CD4-positive, CD25-positive, alpha-beta regulatory T cell (primary cell): ENCODE measurements at regions not wholly inside any gene's neighbourhood (a gene's known extent, or its start where the extent isn't known, plus 50 kb on each side); places are given as distances from the start of the nearest gene placed in this dataset.

Experiments
- ATAC-seq, 2 donors: fragments of 150-1000 bp; cut with Tn5 transposase; one replicate each; pipeline ENCODE4 v1.10.0; 2021; ENCODE audit warnings: low read depth in 2 of 2, moderate number of reproducible peaks in 2 of 2, moderate library complexity in 1 of 2
- DNase-seq, 3 donors: peaks; one replicate each; pipeline versions ENCODE4 v3.0.0 to v3.0.0-alpha.2; 2012 to 2022; ENCODE audit warnings: mixed read lengths in 1 of 3
- H3K27ac ChIP-seq: one replicate; pipeline ENCODE4 v1.7.0; 2013; ENCODE audit warnings: mild to moderate bottlenecking, low read length; ENCODE audit not compliant: insufficient read depth, poor library complexity, severe bottlenecking
- H3K27me3 ChIP-seq: one replicate; pipeline ENCODE4 v1.7.0; 2013; ENCODE audit warnings: low read length; ENCODE audit not compliant: control insufficient read depth, insufficient read depth
- H3K36me3 ChIP-seq: one replicate; pipeline ENCODE4 v1.7.0; 2013; ENCODE audit warnings: mild to moderate bottlenecking, low read length, moderate library complexity; ENCODE audit not compliant: control insufficient read depth, insufficient read depth
- H3K4me1 ChIP-seq: 2 replicates; pipeline ENCODE4 v1.7.0; 2013; ENCODE audit warnings: mild to moderate bottlenecking, low read length; ENCODE audit not compliant: insufficient read depth, control insufficient read depth, poor library complexity, severe bottlenecking
- H3K4me3 ChIP-seq: one replicate; pipeline ENCODE4 v1.7.0; 2013; ENCODE audit warnings: low read depth, mild to moderate bottlenecking, low read length, moderate library complexity
- H3K9me3 ChIP-seq, 2 experiments: 1 replicate in 1 of 2; 2 replicates in 1 of 2; pipeline ENCODE4 v1.7.0; 2013; ENCODE audit warnings: low read length in 2 of 2, mild to moderate bottlenecking in 1 of 2, moderate library complexity in 1 of 2; ENCODE audit not compliant: control insufficient read depth in 2 of 2
- H3K27ac Mint-ChIP-seq, 3 donors: one replicate each; pipeline ENCODE4 v1.8.0; 2020 to 2022; ENCODE audit warnings: mild to moderate bottlenecking in 3 of 3, mixed read lengths in 3 of 3, moderate library complexity in 2 of 3
- H3K27me3 Mint-ChIP-seq: one replicate; pipeline ENCODE4 v1.8.0; 2022; ENCODE audit warnings: mild to moderate bottlenecking, mixed read lengths
- H3K36me3 Mint-ChIP-seq: one replicate; pipeline ENCODE4 v1.8.0; 2020; ENCODE audit warnings: mixed read lengths
- H3K4me1 Mint-ChIP-seq, 4 donors: one replicate each; pipeline ENCODE4 v1.8.0; 2020 to 2022; ENCODE audit warnings: mixed read lengths in 4 of 4, mild to moderate bottlenecking in 1 of 4
- H3K4me3 Mint-ChIP-seq, 4 donors: one replicate each; pipeline ENCODE4 v1.8.0; 2020 to 2022; ENCODE audit warnings: mild to moderate bottlenecking in 4 of 4, mixed read lengths in 4 of 4, moderate library complexity in 3 of 4
- H3K9me3 Mint-ChIP-seq, 7 donors: one replicate each; pipeline ENCODE4 v1.8.0; 2020 to 2022; ENCODE audit warnings: mixed read lengths in 7 of 7, mild to moderate bottlenecking in 3 of 7, moderate library complexity in 2 of 7

- no peaks in the 10 kb centered on the region for H3K4me1 Mint-ChIP-seq
- ATAC-seq (no peak), DNase-seq (no peak)
- no peak overlapping the region for H3K4me3 Mint-ChIP-seq
- H3K4me3 ChIP-seq, result no peak overlapping the region
- no peaks in the 10 kb centered on the region for H3K27me3 ChIP-seq
- peaks cover 0 to 3% (median 0%) of the 10 kb centered on the region in 7 donors for H3K9me3 Mint-ChIP-seq
- peaks cover 15% of the 10 kb centered on the region for H3K27me3 Mint-ChIP-seq
- H3K4me1 ChIP-seq, result no peaks in the 10 kb centered on the region
- H3K27ac ChIP-seq, result no peak overlapping the region
- no peaks in the 10 kb centered on the region for H3K36me3 Mint-ChIP-seq
- no peak overlapping the region for H3K27ac Mint-ChIP-seq
- H3K36me3 ChIP-seq, result no peaks in the 10 kb centered on the region
- H3K9me3 ChIP-seq, result no peaks in the 10 kb centered on the region
Measured at GRCh38 chrX:109873574-109873973, 129.3 kb upstream of the TMEM164 start.

- H3K4me3 ChIP-seq, result no peak overlapping the region
- no peaks in the 10 kb centered on the region for H3K36me3 Mint-ChIP-seq
Measured at GRCh38 chrX:109873983-109874382, 128.9 kb upstream of the TMEM164 start.

GRCh38 chrX:109874548-109874947 lies 128.4 kb upstream of the TMEM164 start:
- Mint-ChIP-seq H3K27ac (no peak overlapping the region), H3K36me3 (no peaks in the 10 kb centered on the region), H3K9me3 (peaks cover 0 to 3% (median 0%) of the 10 kb centered on the region in 7 donors), H3K4me1 (no peaks in the 10 kb centered on the region), H3K27me3 (peaks cover 15% of the 10 kb centered on the region), H3K4me3 (no peak overlapping the region)
- Histone ChIP-seq H3K4me3 (no peak overlapping the region), H3K36me3 (no peaks in the 10 kb centered on the region), H3K4me1 (no peaks in the 10 kb centered on the region), H3K27me3 (no peaks in the 10 kb centered on the region), H3K9me3 (no peaks in the 10 kb centered on the region), H3K27ac (no peak overlapping the region)
- ATAC-seq (no peak), DNase-seq (no peak)

More at GRCh38 chrX:109873983-109874382, 128.9 kb upstream of the TMEM164 start:
- Mint-ChIP-seq H3K9me3 (peaks cover 0 to 3% (median 0%) of the 10 kb centered on the region in 7 donors), H3K4me1 (no peaks in the 10 kb centered on the region), H3K4me3 (no peak overlapping the region), H3K27ac (no peak overlapping the region), H3K27me3 (peaks cover 15% of the 10 kb centered on the region)
- no peaks in the 10 kb centered on the region for H3K4me1 ChIP-seq
- DNase-seq, result no peak
- no peak overlapping the region for H3K27ac ChIP-seq
- H3K27me3 ChIP-seq, result no peaks in the 10 kb centered on the region
- H3K9me3 ChIP-seq, result no peaks in the 10 kb centered on the region
- no peak for ATAC-seq
- no peaks in the 10 kb centered on the region for H3K36me3 ChIP-seq

- no peaks in the 10 kb centered on the region for H3K4me1 ChIP-seq
- Mint-ChIP-seq H3K4me3 (no peak overlapping the region), H3K4me1 (no peaks in the 10 kb centered on the region), H3K27ac (no peak overlapping the region), H3K9me3 (peaks cover 0 to 2% (median 0%) of the 10 kb centered on the region in 7 donors), H3K36me3 (no peaks in the 10 kb centered on the region), H3K27me3 (peaks cover 23% of the 10 kb centered on the region)
- H3K36me3 ChIP-seq, result no peaks in the 10 kb centered on the region
- H3K27me3 ChIP-seq, result no peaks in the 10 kb centered on the region
- ATAC-seq, result no peak
- no peak for DNase-seq
- H3K27ac ChIP-seq, result no peak overlapping the region
- no peaks in the 10 kb centered on the region for H3K9me3 ChIP-seq
- no peak overlapping the region for H3K4me3 ChIP-seq
Measured at GRCh38 chrX:109875831-109876230, 127.1 kb upstream of the TMEM164 start.

- no peak overlapping the region for H3K27ac Mint-ChIP-seq
- peaks cover 19% of the 10 kb centered on the region for H3K27me3 Mint-ChIP-seq
- H3K4me3 Mint-ChIP-seq, result no peak overlapping the region
- ATAC-seq (no peak), DNase-seq (no peak)
- no peaks in the 10 kb centered on the region for H3K9me3 Mint-ChIP-seq
- Histone ChIP-seq H3K27ac (no peak overlapping the region), H3K4me3 (no peak overlapping the region), H3K36me3 (no peaks in the 10 kb centered on the region), H3K27me3 (no peaks in the 10 kb centered on the region), H3K9me3 (no peaks in the 10 kb centered on the region), H3K4me1 (no peaks in the 10 kb centered on the region)
- H3K36me3 Mint-ChIP-seq, result no peaks in the 10 kb centered on the region
- no peaks in the 10 kb centered on the region for H3K4me1 Mint-ChIP-seq
Measured at GRCh38 chrX:109878236-109878635, 124.7 kb upstream of the TMEM164 start.

GRCh38 chrX:109879991-109880390 lies 122.9 kb upstream of the TMEM164 start:
- Mint-ChIP-seq H3K4me1 (no peaks in the 10 kb centered on the region), H3K27me3 (peaks cover 19% of the 10 kb centered on the region), H3K4me3 (no peak overlapping the region), H3K9me3 (no peaks in the 10 kb centered on the region), H3K36me3 (no peaks in the 10 kb centered on the region), H3K27ac (no peak overlapping the region)
- H3K4me1 ChIP-seq, result no peaks in the 10 kb centered on the region
- no peak for ATAC-seq
- H3K9me3 ChIP-seq, result no peaks in the 10 kb centered on the region
- no peaks in the 10 kb centered on the region for H3K27me3 ChIP-seq
- no peak overlapping the region for H3K4me3 ChIP-seq
- no peaks in the 10 kb centered on the region for H3K36me3 ChIP-seq
- no peak for DNase-seq
- H3K27ac ChIP-seq, result no peak overlapping the region

GRCh38 chrX:109880629-109881028 lies 122.3 kb upstream of the TMEM164 start:
- DNase-seq, result no peak
- no peaks in the 10 kb centered on the region for H3K4me1 Mint-ChIP-seq
- H3K27me3 ChIP-seq, result no peaks in the 10 kb centered on the region
- ATAC-seq, result no peak
- no peak overlapping the region for H3K4me3 Mint-ChIP-seq
- H3K4me1 ChIP-seq, result no peaks in the 10 kb centered on the region
- no peaks in the 10 kb centered on the region for H3K9me3 Mint-ChIP-seq
- no peaks in the 10 kb centered on the region for H3K9me3 ChIP-seq
- no peak overlapping the region for H3K27ac ChIP-seq
- no peaks in the 10 kb centered on the region for H3K36me3 Mint-ChIP-seq
- no peak overlapping the region for H3K4me3 ChIP-seq
- peaks cover 19% of the 10 kb centered on the region for H3K27me3 Mint-ChIP-seq
- H3K27ac Mint-ChIP-seq, result no peak overlapping the region
- H3K36me3 ChIP-seq, result no peaks in the 10 kb centered on the region

- Histone ChIP-seq H3K4me1 (no peaks in the 10 kb centered on the region), H3K27me3 (no peaks in the 10 kb centered on the region), H3K36me3 (no peaks in the 10 kb centered on the region), H3K4me3 (no peak overlapping the region), H3K27ac (no peak overlapping the region), H3K9me3 (no peaks in the 10 kb centered on the region)
- peaks cover 9% of the 10 kb centered on the region for H3K27me3 Mint-ChIP-seq
- peak in 2 of 3 donors; percentile 15 to 53 for DNase-seq
- no peak for ATAC-seq
- H3K9me3 Mint-ChIP-seq, result no peaks in the 10 kb centered on the region
- H3K4me3 Mint-ChIP-seq, result no peak overlapping the region
- no peak overlapping the region for H3K27ac Mint-ChIP-seq
- no peaks in the 10 kb centered on the region for H3K4me1 Mint-ChIP-seq
- no peaks in the 10 kb centered on the region for H3K36me3 Mint-ChIP-seq
Measured at GRCh38 chrX:109886122-109886761, 116.7 kb upstream of the TMEM164 start.
